RWPE2 (cell line): ENCODE measurements at regions not wholly inside any gene's neighbourhood (a gene's known extent, or its start where the extent isn't known, plus 50 kb on each side); places are given as distances from the start of the nearest gene placed in this dataset.

Source experiments
- ATAC-seq: fragments of 200-7000 bp; cut with Tn5 transposase; 3 replicates; pipeline ENCODE4 v1.9.1; 2021; ENCODE audit warnings: low read depth
- DNase-seq: peaks from one replicate; pipeline ENCODE4 v3.0.0-alpha.2; 2020; ENCODE audit warnings: low spot score
- H3K27ac ChIP-seq: fragments of 450-650 bp; 2 replicates; pipeline ENCODE4 v1.5.1; 2017; ENCODE audit warnings: mild to moderate bottlenecking; ENCODE audit not compliant: poor library complexity, severe bottlenecking
- H3K27me3 ChIP-seq: fragments of 250-450 bp; sonication (Bioruptor Pico); 2 replicates; pipeline ENCODE4 v1.5.1; 2021; ENCODE audit warnings: mild to moderate bottlenecking, moderate library complexity; ENCODE audit not compliant: insufficient read depth, poor library complexity, severe bottlenecking
- H3K36me3 ChIP-seq: fragments of 250-450 bp; sonication (Bioruptor Pico); 2 replicates; pipeline ENCODE4 v1.5.1; 2020; ENCODE audit warnings: low read depth, mild to moderate bottlenecking, moderate library complexity
- H3K4me1 ChIP-seq: fragments of 250-450 bp; sonication (Bioruptor Pico); 2 replicates; pipeline ENCODE4 v1.5.1; 2021; ENCODE audit warnings: mild to moderate bottlenecking, moderate library complexity; ENCODE audit not compliant: insufficient read depth, poor library complexity, severe bottlenecking
- H3K4me3 ChIP-seq: fragments of 250-450 bp; sonication (Bioruptor Pico); 2 replicates; pipeline ENCODE4 v1.5.1; 2021; ENCODE audit warnings: mild to moderate bottlenecking, moderate library complexity; ENCODE audit not compliant: severe bottlenecking
- H3K9me3 ChIP-seq: fragments of 250-450 bp; sonication (Bioruptor Pico); 2 replicates; pipeline ENCODE4 v1.5.1; 2021; ENCODE audit warnings: mild to moderate bottlenecking, moderate library complexity; ENCODE audit not compliant: severe bottlenecking
- CTCF ChIP-seq: fragments of 450-650 bp; IDR thresholded peaks from one replicate; pipeline ENCODE4 v1.5.1; 2017; ENCODE audit warnings: mild to moderate bottlenecking, moderate library complexity; ENCODE audit not compliant: poor library complexity, severe bottlenecking

- no peak for ATAC-seq
These were observed 659.3 kb downstream of the DIAPH3 start for GRCh38 chr13:59504407-59504806.

GRCh38 chr13:59510386-59510785 is 653.3 kb downstream of the DIAPH3 start:
- Histone ChIP-seq H3K27ac (no peak overlapping the region), H3K4me1 (no peaks in the 10 kb centered on the region), H3K4me3 (no peak overlapping the region), H3K9me3 (no peaks in the 10 kb centered on the region), H3K27me3 (no peaks in the 10 kb centered on the region), H3K36me3 (no peaks in the 10 kb centered on the region)
- no peak for ATAC-seq
- TF ChIP-seq CTCF = no peak
- no peak for DNase-seq

More at GRCh38 chr13:59504407-59504806, 659.3 kb downstream of the DIAPH3 start:
- no peak for DNase-seq
- Histone ChIP-seq H3K27ac (no peak overlapping the region), H3K27me3 (peaks cover 8% of the 10 kb centered on the region), H3K9me3 (no peaks in the 10 kb centered on the region), H3K4me3 (no peak overlapping the region), H3K36me3 (no peaks in the 10 kb centered on the region), H3K4me1 (no peaks in the 10 kb centered on the region)
- no peak for TF ChIP-seq CTCF

- DNase-seq (no peak), ATAC-seq (no peak)
- H3K27me3 ChIP-seq = no peaks in the 10 kb centered on the region
- no peak overlapping the region for H3K4me3 ChIP-seq
- H3K4me1 ChIP-seq = no peaks in the 10 kb centered on the region
- no peaks in the 10 kb centered on the region for H3K9me3 ChIP-seq
- H3K27ac ChIP-seq = no peak overlapping the region
- no peaks in the 10 kb centered on the region for H3K36me3 ChIP-seq
- TF ChIP-seq CTCF = no peak
These were observed 650.0 kb downstream of the DIAPH3 start for GRCh38 chr13:59513686-59514085.

GRCh38 chr13:59514316-59514715 is 649.4 kb downstream of the DIAPH3 start:
- Histone ChIP-seq H3K9me3 (no peaks in the 10 kb centered on the region), H3K27me3 (no peaks in the 10 kb centered on the region), H3K4me1 (no peaks in the 10 kb centered on the region), H3K27ac (no peak overlapping the region), H3K36me3 (no peaks in the 10 kb centered on the region), H3K4me3 (no peak overlapping the region)
- no peak for TF ChIP-seq CTCF
- no peak for ATAC-seq
- DNase-seq = no peak

- Histone ChIP-seq H3K27me3 (no peaks in the 10 kb centered on the region), H3K27ac (no peak overlapping the region), H3K9me3 (no peaks in the 10 kb centered on the region), H3K36me3 (no peaks in the 10 kb centered on the region), H3K4me3 (no peak overlapping the region), H3K4me1 (no peaks in the 10 kb centered on the region)
- ATAC-seq (no peak), DNase-seq (no peak)
- TF ChIP-seq CTCF = no peak
These were observed 643.9 kb downstream of the DIAPH3 start for GRCh38 chr13:59519819-59520218.
